ENCODE measurements at regions not wholly inside any gene's neighbourhood (a gene's known extent, or its start where the extent isn't known, plus 50 kb on each side); places are given as distances from the start of the nearest gene placed in this dataset.

DNA sequence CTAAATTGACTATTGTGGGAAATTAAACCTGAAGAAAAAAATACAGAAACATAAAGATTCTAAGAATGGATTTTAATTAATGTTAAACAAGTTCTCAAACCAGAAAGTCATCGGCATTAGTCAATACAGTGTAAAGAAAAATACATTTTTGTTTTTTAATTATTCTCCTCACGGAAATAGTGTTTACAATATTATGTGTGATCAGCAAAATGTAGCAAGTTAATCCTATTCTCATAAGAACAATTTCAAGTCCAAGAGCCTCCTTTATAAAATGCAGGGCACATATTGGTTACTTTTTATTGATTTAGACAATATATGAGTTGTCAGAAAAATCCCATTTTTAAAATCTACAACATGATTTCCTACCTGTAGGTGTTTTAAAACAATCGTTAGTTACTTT, 158.0 kb upstream of the MGAT4C start:
- TF ChIP-seq, protein P1, sequence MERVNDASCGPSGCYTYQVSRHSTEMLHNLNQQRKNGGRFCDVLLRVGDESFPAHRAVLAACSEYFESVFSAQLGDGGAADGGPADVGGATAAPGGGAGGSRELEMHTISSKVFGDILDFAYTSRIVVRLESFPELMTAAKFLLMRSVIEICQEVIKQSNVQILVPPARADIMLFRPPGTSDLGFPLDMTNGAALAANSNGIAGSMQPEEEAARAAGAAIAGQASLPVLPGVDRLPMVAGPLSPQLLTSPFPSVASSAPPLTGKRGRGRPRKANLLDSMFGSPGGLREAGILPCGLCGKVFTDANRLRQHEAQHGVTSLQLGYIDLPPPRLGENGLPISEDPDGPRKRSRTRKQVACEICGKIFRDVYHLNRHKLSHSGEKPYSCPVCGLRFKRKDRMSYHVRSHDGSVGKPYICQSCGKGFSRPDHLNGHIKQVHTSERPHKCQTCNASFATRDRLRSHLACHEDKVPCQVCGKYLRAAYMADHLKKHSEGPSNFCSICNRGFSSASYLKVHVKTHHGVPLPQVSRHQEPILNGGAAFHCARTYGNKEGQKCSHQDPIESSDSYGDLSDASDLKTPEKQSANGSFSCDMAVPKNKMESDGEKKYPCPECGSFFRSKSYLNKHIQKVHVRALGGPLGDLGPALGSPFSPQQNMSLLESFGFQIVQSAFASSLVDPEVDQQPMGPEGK (tag by site-specific recombination; IDR thresholded peaks at IDR 0.05), result no peak
- TF ChIP-seq, protein P2, sequence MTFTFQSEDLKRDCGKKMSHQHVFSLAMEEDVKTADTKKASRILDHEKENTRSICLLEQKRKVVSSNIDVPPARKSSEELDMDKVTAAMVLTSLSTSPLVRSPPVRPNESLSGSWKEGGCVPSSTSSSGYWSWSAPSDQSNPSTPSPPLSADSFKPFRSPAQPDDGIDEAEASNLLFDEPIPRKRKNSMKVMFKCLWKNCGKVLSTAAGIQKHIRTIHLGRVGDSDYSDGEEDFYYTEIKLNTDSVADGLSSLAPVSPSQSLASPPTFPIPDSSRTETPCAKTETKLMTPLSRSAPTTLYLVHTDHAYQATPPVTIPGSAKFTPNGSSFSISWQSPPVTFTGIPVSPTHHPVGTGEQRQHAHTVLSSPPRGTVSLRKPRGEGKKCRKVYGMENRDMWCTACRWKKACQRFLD (tag by site-specific recombination; IDR thresholded peaks at IDR 0.05), result no peak
